COLO829 (cell line): ENCODE measurements at regions not wholly inside any gene's neighbourhood (a gene's known extent, or its start where the extent isn't known, plus 50 kb on each side); places are given as distances from the start of the nearest gene placed in this dataset.
"Not testable (repeated sequence)": the region's sequence is repeated elsewhere in the genome, so short reads cannot be mapped to it uniquely, and the experiment has no call there.

Experiments used
- DNase-seq: peaks from one replicate; pipeline ENCODE4 v3.0.0; 2012; ENCODE audit warnings: low spot score

DNA sequence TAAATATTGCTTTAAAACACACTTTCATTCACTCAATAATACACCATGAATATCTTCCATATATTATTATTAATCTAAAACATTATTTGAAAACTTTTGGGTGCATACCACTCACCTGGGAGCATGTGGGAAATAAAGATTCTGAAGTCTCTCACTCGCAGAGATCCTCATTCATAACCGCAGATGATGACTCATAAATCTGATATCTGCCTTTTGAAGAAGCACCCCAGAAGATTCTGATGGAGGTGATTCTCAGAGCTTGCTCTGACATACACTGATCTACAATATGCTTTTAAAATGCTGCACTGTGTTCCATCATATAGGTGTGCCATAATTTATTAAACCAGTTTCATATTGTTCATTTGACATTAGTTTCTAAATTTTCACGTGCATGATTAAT is 135.0 kb upstream of the SGK1 start:
- DNase-seq, result no peak

DNA sequence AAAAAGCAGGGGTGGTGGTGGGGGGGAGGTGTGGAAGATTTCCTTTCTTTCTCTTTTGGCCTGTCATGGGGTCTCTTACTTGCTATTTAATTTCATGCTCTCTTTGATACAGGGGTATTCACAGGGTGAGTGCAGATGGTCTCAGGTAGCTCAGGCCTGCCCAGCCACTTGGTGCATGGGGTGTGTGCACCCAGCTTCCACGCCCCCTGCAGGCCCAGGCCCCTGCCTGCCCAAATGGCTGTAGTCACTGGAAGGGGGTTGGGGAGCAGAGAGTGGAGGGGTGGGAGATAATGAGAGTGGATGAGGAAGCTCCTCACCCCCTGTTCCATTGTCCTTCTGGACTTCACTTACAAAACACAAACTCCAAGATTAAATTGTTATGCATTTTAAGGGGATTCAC is 133.6 kb upstream of the SGK1 start:
- DNase-seq, result no peak

DNA sequence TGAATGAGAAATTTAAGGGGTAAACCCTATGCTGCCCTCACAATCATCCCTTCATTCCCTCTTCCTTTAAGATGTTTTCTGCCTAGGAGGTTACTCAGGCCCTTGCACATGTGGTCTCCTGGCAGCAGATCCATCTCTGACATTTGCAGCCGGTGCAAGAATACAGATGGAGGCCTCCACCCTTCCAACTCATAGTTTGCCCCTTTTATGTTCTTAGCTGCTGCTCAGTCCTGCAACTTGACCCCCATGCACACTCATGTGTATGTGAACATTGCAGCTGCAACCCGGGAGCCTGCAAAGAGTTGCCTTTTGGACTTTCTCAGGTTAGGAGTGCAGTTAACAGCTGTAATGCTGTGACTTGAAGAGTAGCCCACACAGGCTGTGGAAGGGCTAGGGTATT is 131.9 kb upstream of the SGK1 start:
- DNase-seq, result no peak

- DNase-seq, result no peak
Observed at GRCh38 chr6:134449004-134449403, 131.1 kb upstream of the SGK1 start.

DNA sequence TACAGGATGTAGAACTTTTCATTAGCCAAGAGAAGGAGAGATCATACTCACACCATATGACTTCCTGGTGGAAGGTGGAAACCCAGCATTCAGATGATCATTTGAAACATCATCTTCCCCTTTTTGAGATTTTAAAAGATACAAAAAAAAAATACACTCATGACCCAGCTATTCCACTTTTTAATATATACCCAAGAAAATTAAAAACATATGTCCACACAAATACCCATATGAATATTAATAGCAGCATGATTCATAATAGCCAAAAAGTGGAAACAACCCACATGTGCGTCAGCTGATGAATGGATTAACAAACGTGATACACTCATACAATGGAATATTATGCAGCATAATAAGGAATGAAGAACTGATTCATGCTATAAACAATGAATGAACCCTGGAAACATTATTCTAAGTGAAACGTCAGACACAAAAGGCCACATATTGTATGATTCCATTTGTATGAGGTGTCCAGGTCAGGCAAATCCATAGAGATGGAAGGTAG is 130.0 kb upstream of the SGK1 start:
- DNase-seq, result peak; percentile 32

- DNase-seq, result no peak
Observed at GRCh38 chr6:134447423-134447822, 129.5 kb upstream of the SGK1 start.

DNA sequence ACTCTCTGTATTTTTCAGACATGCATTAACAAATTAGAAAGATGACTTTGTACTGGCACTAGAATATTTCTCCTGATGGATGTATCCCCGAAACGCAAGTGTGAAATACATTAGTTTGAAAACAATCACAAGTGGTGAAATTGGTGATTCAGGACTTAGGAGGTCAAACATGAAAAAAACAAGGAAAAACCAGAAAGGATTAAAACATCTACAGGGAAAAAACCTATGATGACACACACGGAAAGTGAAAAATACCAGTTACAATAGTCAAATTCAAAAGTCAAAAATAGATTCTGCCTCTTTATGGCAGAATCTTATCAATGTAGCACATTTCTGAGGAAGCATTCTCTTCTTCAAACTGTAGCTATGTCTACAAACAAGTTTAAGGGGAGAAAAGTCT is 129.0 kb upstream of the SGK1 start:
- no peak for DNase-seq

DNA sequence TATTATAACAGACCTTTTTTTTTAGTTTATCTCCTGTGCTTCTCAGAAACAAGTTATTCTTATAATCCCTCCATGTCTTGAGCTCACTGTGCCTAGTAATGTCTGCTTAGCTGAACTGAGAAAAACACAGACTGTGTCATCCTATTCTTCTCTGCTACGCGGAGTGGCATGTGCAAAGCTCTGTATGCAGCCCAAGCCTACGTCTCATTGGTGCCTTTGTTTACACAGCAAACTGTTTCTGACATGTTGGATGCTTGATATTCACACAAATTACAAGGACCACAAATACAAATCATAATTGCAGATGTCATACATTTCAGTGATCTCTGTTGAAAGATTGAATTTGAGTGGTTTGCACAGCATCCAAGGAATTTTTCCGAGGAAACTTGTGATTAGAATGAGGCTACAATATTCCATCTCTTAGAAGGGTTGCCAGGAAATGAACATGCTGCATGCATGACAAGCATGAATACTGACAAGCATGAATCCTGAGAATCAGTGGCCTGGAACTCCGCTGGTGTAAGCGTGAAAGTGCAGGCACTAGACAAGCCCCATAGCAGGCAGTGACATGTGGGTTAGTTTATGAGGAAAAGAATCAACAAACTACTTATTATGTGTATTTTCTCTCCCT is 128.4 kb upstream of the SGK1 start:
- peak; percentile 30 for DNase-seq

DNA sequence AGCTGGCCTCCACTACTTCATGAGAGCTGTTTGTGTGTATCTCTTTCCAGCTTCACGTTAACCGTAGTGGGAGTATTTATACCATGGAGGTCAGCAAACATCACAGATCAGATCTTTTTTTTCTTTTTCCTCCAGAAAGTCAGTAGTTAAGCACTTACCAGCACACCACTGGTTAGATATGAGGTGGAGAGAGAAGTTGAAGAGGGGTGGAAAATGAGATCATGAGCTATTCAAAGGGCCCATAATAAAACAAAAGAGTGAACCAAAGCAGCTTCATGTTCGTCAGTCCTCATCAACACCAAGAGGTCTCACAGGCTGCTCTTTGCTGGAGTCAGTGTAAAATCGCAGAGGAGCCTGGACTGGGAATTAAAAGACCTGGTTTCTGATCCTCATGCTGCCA is 125.1 kb upstream of the SGK1 start:
- no peak for DNase-seq

GRCh38 chr6:134442073-134442472 is 124.2 kb upstream of the SGK1 start:
- no peak for DNase-seq

- no peak for DNase-seq
Observed at GRCh38 chr6:134438837-134439236, 120.9 kb upstream of the SGK1 start.

GRCh38 chr6:134437376-134437775 is 119.5 kb upstream of the SGK1 start:
- no peak for DNase-seq

DNA sequence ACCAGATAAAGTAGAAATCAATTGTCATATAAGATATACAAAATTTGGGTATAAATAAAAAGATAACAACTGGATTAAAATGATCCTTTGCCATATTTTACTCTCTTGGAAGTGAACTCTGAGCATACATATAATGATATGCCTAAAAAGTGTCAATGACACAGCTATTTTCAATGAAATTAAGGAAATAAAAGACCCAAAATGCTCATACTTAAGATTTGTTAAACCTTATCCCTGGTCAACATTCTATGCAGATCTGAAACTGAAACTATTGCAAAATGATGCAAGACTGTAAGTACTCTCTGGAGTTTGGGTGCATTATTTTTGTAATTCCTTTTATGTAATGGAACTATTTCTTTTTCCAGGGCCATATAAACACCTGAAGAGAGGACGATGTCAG is 119.0 kb upstream of the SGK1 start:
- no peak for DNase-seq

GRCh38 chr6:134436281-134436815 is 118.4 kb upstream of the SGK1 start:
- peak; percentile 91 for DNase-seq

DNA sequence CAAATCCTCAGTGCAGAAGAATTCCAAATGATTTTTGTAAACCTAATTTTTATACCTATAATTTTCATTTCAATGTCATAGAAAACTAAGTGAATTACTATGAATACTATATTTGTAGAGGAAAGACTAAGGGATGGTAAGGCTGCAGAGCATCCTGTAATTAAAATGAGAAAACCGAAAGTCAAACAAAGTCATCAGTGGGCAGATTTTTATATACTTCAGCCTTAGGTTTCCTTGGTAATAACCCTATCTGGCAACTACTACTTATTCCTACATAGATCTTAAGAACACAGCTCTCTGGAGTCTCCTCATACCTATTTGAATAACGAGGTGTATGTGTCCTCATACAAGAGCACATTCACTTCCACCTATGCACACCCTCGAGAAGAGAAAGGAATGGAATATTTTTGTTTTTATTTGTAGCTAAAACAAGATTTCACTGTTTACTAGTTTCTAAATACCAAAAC is 117.9 kb upstream of the SGK1 start:
- DNase-seq, result no peak

DNA sequence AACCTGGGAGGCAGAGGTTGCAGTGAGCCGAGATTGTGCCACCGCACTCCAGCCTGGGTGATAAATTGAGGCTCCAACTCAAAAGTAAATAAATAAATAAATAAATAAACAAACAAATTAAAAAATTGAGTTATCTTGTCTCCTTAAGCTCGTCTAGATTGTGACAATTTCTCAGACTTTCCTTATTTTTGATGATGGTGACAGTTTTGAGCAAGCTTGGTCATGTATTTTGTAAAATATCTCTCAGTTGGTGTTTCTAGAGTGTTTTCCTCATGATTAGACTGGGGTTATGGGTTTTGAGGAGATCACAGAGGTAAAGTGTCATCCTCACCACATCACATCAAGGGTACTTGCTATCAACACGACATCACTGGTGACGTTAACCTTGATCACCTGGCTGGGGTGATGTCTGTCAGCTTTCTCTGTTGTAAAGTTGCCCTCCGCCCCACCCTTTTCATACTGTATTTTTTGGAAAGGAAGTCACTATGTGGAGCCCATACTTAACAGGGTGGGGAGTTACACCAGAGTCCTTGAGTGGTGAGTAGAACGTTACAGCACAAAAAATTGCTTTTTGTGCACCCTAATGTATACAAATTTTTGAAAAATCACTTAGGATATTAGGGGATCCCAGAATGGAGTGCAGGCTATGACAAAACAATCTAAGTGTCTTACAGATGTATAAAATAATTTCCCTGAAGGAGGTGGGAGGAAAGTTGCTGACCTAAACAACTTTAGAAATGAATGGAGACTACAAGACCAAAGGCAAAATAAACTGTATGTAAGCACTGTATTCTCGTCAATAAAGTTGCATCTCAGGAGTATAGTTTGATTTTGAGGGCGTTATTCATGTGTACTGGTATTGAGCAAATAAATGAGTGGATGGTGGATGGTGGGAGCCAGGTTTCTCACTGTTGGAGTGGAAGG is 116.4 kb upstream of the SGK1 start:
- no peak for DNase-seq

GRCh38 chr6:134432036-134432435 is 114.1 kb upstream of the SGK1 start:
- no peak for DNase-seq

DNA sequence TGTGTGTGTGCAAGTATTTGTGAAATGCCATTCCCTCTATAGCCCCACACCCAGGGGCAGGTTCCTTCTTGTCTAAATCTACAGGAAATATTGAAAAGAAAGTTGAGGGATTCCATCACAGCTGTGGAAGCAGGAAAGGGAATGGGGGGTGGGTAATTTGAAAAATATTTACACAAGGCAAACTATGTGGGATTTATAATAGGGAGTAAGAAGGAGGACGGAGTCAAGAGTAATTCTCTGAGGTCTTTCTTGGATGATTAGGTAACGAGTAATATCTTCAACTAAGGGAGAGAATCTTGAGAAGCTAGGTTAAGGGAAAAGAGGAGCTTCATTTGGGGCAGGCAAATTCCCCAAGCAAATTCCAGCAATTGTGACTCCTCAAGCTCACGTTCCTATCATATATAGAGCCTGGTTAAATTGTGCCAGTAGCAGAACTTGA is 113.5 kb upstream of the SGK1 start:
- DNase-seq, result no peak

DNA sequence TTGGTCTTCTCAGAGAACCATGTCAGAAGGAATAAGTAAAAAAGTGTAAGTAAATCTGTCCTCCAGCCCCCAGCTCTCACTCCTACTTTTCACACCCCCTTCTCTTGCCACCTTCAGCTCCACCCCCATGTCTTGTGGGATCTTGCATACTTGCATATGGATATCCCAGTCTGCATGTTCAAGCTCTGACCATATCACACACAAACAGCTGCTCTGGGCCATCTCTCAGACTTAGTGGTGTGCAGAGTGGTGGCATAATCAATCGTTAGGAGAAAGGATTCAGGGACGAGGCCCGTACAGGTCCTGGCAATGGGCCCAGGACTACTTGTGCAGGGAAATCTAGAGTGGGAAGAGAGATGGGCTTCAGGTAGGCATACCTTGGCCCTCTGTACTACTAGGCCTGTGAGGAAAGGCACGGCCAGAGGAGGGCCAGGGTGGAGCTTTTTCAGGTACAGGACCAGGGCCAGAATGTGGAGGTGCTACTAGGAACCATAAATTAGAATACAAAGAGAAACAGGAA is 112.0 kb upstream of the SGK1 start:
- no peak for DNase-seq

DNA sequence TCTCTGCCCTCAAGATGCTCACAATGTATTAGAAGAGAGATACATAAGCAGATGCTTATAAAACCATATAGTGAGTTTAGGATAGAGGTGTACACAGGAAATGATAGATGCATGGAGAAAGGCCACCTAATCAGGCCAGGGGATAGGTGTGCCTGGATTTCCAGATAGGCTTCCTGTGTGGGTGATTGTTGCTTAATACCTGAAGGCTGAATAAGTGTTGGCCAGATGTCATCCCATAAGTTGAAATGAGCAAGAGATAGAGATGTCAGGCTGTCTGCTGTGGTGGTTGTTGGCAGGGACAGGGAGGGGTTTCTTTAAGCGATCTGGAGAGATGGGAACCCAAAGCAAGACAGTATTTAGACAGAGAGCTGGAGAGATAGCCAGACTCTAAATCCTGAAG is 109.8 kb upstream of the SGK1 start:
- DNase-seq, result no peak

GRCh38 chr6:134426623-134427022 is 108.7 kb upstream of the SGK1 start:
- no peak for DNase-seq

GRCh38 chr6:134425917-134426316 is 108.0 kb upstream of the SGK1 start:
- not testable (repeated sequence) for DNase-seq

- no peak for DNase-seq
Observed at GRCh38 chr6:134425513-134425912, 107.6 kb upstream of the SGK1 start.
